Liver (tissue), 8 donors: ENCODE measurements at regions not wholly inside any gene's neighbourhood (a gene's known extent, or its start where the extent isn't known, plus 50 kb on each side); places are given as distances from the start of the nearest gene placed in this dataset.

ENCODE experiments used
- DNase-seq: peaks from one replicate; pipeline ENCODE4 v3.0.0-alpha.2; 2017; ENCODE audit warnings: low spot score
- H3K27ac ChIP-seq, 2 donors: one replicate each; pipeline ENCODE4 v1.7.0; 2013; ENCODE audit warnings: inconsistent platforms in 2 of 2, low read length in 2 of 2, control low read depth in 1 of 2, low read depth in 1 of 2, mild to moderate bottlenecking in 1 of 2
- H3K27me3 ChIP-seq, 4 donors: one replicate each; pipeline versions ENCODE4 v1.6.1 to v1.7.0; 2013; ENCODE audit warnings: low read length in 3 of 4, inconsistent platforms in 1 of 4, mild to moderate bottlenecking in 1 of 4, moderate library complexity in 1 of 4; ENCODE audit not compliant: control insufficient read depth in 4 of 4, insufficient read depth in 4 of 4
- H3K36me3 ChIP-seq, 4 donors: one replicate each; pipeline versions ENCODE4 v1.6.1 to v1.7.0; 2013; ENCODE audit warnings: low read length in 3 of 4, mild to moderate bottlenecking in 3 of 4, low read depth in 1 of 4, moderate library complexity in 1 of 4; ENCODE audit not compliant: control insufficient read depth in 4 of 4, insufficient read depth in 3 of 4
- H3K4me1 ChIP-seq, 4 donors: one replicate each; pipeline versions ENCODE4 v1.6.1 to v1.7.0; 2013; ENCODE audit warnings: low read length in 3 of 4, mild to moderate bottlenecking in 3 of 4, moderate library complexity in 1 of 4; ENCODE audit not compliant: control insufficient read depth in 4 of 4, insufficient read depth in 4 of 4
- H3K4me3 ChIP-seq, 3 donors: one replicate each; pipeline versions ENCODE4 v1.6.1 to v1.7.0; 2013; ENCODE audit warnings: low read length in 3 of 3, control low read depth in 1 of 3, low read depth in 1 of 3, mild to moderate bottlenecking in 1 of 3
- H3K9ac ChIP-seq, 2 donors: one replicate each; pipeline ENCODE4 v1.7.0; 2013; ENCODE audit warnings: low read length in 2 of 2, mild to moderate bottlenecking in 2 of 2, moderate library complexity in 2 of 2, control low read depth in 1 of 2, low read depth in 1 of 2
- H3K9me3 ChIP-seq, 4 donors: one replicate each; pipeline versions ENCODE4 v1.6.1 to v1.7.0; 2013; ENCODE audit warnings: low read length in 3 of 4; ENCODE audit not compliant: control insufficient read depth in 4 of 4
- EGR1 ChIP-seq, 2 donors: IDR thresholded peaks; 2 replicates each; pipeline ENCODE4 v1.6.1; 2016 to 2018; ENCODE audit warnings: antibody characterized with exemption in 2 of 2, low read depth in 2 of 2
- FOXA1 ChIP-seq: IDR thresholded peaks from 2 replicates; pipeline ENCODE4 v1.6.1; 2016; ENCODE audit warnings: antibody characterized with exemption
- FOXA2 ChIP-seq: IDR thresholded peaks from 2 replicates; pipeline ENCODE4 v1.6.1; 2016; ENCODE audit warnings: antibody characterized with exemption
- GABPA ChIP-seq, 2 donors: IDR thresholded peaks in 1 of 2; conservative IDR thresholded peaks in 1 of 2; 2 replicates each; pipeline ENCODE4 v1.6.1; 2016; ENCODE audit warnings: antibody characterized with exemption in 2 of 2, mild to moderate bottlenecking in 1 of 2, moderate library complexity in 1 of 2
- JUND ChIP-seq, 2 donors: IDR thresholded peaks; 2 replicates each; pipeline ENCODE4 v1.6.1; 2016; ENCODE audit warnings: antibody characterized with exemption in 2 of 2
- NR2F2 ChIP-seq: IDR thresholded peaks from 2 replicates; pipeline ENCODE4 v1.6.1; 2016; ENCODE audit warnings: antibody characterized with exemption
- RAD21 ChIP-seq, 2 donors: IDR thresholded peaks; 2 replicates each; pipeline ENCODE4 v1.6.1; 2016; ENCODE audit warnings: antibody characterized with exemption in 2 of 2, mild to moderate bottlenecking in 2 of 2
- SP1 ChIP-seq: IDR thresholded peaks from 2 replicates; pipeline ENCODE4 v1.6.1; 2018; ENCODE audit warnings: antibody characterized with exemption, mild to moderate bottlenecking
- TAF1 ChIP-seq: conservative IDR thresholded peaks from 2 replicates; pipeline ENCODE4 v1.6.1; 2016; ENCODE audit warnings: antibody characterized with exemption, mild to moderate bottlenecking
- YY1 ChIP-seq: IDR thresholded peaks from 2 replicates; pipeline ENCODE4 v1.6.1; 2016; ENCODE audit warnings: antibody characterized with exemption, mild to moderate bottlenecking
- WGBS: extraction: QIAGEN DNeasy Blood & Tissue Kit; methylation state at CpG from one replicate; pipeline ENCODE4 v1.1.7; 2013; 5-methylcytosine and 5-hydroxymethylcytosine counted together
- TF ChIP-seq, protein P1 (sequence below): fragments of 150-350 bp; IDR thresholded peaks from 2 replicates; pipeline ENCODE4 v1.5.1; 2017; ENCODE audit warnings: improper control_type of control experiment, low read depth, low read length; ENCODE audit not compliant: missing input control
- TF ChIP-seq, protein P2 (sequence below): IDR thresholded peaks from 2 replicates; pipeline ENCODE4 v1.6.1; 2016; ENCODE audit warnings: antibody characterized with exemption
- TF ChIP-seq, protein P3 (sequence below): IDR thresholded peaks from 2 replicates; pipeline ENCODE4 v1.6.1; 2016; ENCODE audit warnings: antibody characterized with exemption
- TF ChIP-seq, protein P4 (sequence below): IDR thresholded peaks from 2 replicates; pipeline ENCODE4 v1.6.1; 2016; ENCODE audit warnings: antibody characterized with exemption
- donor health status: healthy.
- donor health status: healthy.
- donor health status: healthy.
- donor health status: healthy.
- donor health status: healthy.

DNA sequence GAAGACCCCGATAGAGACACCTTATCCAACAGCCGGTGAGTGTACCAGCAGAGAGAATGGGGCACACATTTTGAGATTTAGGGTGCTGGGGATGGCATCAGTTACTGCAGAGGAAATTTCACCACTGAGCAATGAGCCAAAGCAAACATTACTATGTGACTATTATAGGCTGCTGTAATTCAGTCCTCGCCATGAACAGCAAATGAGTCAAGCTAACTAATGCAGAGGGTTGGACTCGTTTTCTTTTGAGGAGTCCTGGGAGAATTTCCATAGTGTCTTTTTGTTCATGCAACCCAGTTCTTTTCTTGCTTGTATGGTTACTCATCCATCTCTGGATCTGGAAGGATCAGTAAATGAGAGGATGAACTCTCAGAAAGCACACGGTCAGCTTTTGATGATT, 323.8 kb downstream of the PSAT1 start:
- Histone ChIP-seq H3K9ac (no peak overlapping the region), H3K36me3 (no peaks in the 10 kb centered on the region), H3K27ac (no peak overlapping the region), H3K27me3 (no peaks in the 10 kb centered on the region), H3K4me1 (no peaks in the 10 kb centered on the region), H3K9me3 (no peaks in the 10 kb centered on the region), H3K4me3 (no peak overlapping the region)
- no peak for DNase-seq
- 87% methylated on average over 5 of the region's 5 CpGs for WGBS
- TF ChIP-seq, protein P1, sequence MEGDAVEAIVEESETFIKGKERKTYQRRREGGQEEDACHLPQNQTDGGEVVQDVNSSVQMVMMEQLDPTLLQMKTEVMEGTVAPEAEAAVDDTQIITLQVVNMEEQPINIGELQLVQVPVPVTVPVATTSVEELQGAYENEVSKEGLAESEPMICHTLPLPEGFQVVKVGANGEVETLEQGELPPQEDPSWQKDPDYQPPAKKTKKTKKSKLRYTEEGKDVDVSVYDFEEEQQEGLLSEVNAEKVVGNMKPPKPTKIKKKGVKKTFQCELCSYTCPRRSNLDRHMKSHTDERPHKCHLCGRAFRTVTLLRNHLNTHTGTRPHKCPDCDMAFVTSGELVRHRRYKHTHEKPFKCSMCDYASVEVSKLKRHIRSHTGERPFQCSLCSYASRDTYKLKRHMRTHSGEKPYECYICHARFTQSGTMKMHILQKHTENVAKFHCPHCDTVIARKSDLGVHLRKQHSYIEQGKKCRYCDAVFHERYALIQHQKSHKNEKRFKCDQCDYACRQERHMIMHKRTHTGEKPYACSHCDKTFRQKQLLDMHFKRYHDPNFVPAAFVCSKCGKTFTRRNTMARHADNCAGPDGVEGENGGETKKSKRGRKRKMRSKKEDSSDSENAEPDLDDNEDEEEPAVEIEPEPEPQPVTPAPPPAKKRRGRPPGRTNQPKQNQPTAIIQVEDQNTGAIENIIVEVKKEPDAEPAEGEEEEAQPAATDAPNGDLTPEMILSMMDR = no peak

DNA sequence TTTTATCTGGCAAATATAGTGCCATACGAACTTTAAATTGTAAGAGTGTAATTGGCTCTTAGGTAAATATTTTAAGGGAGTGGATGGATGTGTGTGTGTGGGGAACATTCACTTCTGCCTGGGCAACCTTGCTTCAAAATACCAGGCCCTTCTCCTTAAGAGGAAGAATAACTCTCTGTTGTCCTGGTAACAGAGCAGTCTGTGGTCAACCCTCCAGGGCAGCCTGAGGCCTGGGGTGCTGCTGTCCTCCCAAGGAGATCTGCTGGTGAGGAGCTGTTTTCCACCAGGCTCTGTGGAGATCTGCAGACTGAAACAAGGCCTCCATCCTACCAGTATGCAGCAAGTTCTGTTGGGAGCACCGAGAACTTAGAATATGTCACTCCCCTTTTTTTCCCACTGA, 325.2 kb downstream of the PSAT1 start:
- Histone ChIP-seq H3K36me3 (no peaks in the 10 kb centered on the region), H3K27me3 (no peaks in the 10 kb centered on the region), H3K9me3 (no peaks in the 10 kb centered on the region), H3K4me1 (no peaks in the 10 kb centered on the region), H3K27ac (no peak overlapping the region), H3K9ac (no peak overlapping the region), H3K4me3 (no peak overlapping the region)
- WGBS = 89% methylated on average over 2 of the region's 2 CpGs
- DNase-seq = no peak
- no peak for TF ChIP-seq GABPA (IDR thresholded peaks at IDR 0.05 in 1 of 2, conservative IDR thresholded peaks at IDR 0.05 in 1 of 2)
- TF ChIP-seq JUND (IDR thresholded peaks at IDR 0.05) = no peak
- TF ChIP-seq, protein P2, sequence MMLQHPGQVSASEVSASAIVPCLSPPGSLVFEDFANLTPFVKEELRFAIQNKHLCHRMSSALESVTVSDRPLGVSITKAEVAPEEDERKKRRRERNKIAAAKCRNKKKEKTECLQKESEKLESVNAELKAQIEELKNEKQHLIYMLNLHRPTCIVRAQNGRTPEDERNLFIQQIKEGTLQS = no peak
- TF ChIP-seq EGR1 (IDR thresholded peaks at IDR 0.05; ENCODE audit: low read depth in 2 of 2) = no peak
- TF ChIP-seq, protein P3, sequence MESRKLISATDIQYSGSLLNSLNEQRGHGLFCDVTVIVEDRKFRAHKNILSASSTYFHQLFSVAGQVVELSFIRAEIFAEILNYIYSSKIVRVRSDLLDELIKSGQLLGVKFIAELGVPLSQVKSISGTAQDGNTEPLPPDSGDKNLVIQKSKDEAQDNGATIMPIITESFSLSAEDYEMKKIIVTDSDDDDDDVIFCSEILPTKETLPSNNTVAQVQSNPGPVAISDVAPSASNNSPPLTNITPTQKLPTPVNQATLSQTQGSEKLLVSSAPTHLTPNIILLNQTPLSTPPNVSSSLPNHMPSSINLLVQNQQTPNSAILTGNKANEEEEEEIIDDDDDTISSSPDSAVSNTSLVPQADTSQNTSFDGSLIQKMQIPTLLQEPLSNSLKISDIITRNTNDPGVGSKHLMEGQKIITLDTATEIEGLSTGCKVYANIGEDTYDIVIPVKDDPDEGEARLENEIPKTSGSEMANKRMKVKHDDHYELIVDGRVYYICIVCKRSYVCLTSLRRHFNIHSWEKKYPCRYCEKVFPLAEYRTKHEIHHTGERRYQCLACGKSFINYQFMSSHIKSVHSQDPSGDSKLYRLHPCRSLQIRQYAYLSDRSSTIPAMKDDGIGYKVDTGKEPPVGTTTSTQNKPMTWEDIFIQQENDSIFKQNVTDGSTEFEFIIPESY = no peak
- no peak for TF ChIP-seq NR2F2
- no peak for TF ChIP-seq YY1
- no peak for TF ChIP-seq FOXA1
- no peak for TF ChIP-seq SP1

DNA sequence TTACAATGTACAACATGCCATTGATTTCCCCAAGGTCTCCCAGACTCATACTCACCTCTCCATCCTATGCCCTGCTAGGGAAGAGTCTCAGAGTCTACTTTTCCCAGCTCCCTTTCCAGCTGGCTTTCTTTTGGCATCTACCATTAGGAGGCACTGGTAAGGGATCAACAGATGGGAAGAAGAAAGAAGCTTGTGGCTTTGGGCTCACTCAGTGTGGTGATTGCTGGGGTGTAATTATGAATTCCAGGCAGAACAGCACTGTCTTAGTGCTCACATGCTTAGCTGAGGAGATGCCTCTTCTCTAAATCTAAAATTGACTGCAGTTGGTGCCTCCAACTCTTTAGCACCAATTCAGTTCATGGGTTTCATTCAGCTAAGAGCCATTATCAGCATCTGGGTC, 330.0 kb downstream of the PSAT1 start:
- Histone ChIP-seq H3K4me1 (no peaks in the 10 kb centered on the region), H3K9me3 (no peaks in the 10 kb centered on the region), H3K9ac (no peak overlapping the region), H3K36me3 (no peaks in the 10 kb centered on the region), H3K27ac (no peak overlapping the region), H3K4me3 (no peak overlapping the region), H3K27me3 (peaks cover 0 to 5% (median 0%) of the 10 kb centered on the region in 4 donors)
- no peak for DNase-seq
- TF ChIP-seq FOXA2 (no peak), RAD21 (IDR thresholded peaks at IDR 0.05) (no peak), JUND (IDR thresholded peaks at IDR 0.05) (no peak), TAF1 (no peak), SP1 (no peak), EGR1 (IDR thresholded peaks at IDR 0.05; ENCODE audit: low read depth in 2 of 2) (no peak), FOXA1 (no peak), NR2F2 (no peak)
- TF ChIP-seq, protein P2 = no peak
- TF ChIP-seq, protein P1 = no peak
- TF ChIP-seq, protein P4, sequence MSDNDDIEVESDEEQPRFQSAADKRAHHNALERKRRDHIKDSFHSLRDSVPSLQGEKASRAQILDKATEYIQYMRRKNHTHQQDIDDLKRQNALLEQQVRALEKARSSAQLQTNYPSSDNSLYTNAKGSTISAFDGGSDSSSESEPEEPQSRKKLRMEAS = no peak
- TF ChIP-seq, protein P3 = no peak
